ENCODE measurements at regions not wholly inside any gene's neighbourhood (a gene's known extent, or its start where the extent isn't known, plus 50 kb on each side); places are given as distances from the start of the nearest gene placed in this dataset.
"Not testable (repeated sequence)": the region's sequence is repeated elsewhere in the genome, so short reads cannot be mapped to it uniquely, and the experiment has no call there.

- not testable (repeated sequence) for H3K36me3 Mint-ChIP-seq; H3K4me3 Mint-ChIP-seq; H3K4me1 Mint-ChIP-seq; ATAC-seq; DNase-seq (ENCODE audit: low spot score in 2 of 2); H3K9me3 Mint-ChIP-seq; H3K27ac Mint-ChIP-seq
These were observed 389.8 kb downstream of the DSEL start for GRCh38 chr18:67126751-67127150.

DNA sequence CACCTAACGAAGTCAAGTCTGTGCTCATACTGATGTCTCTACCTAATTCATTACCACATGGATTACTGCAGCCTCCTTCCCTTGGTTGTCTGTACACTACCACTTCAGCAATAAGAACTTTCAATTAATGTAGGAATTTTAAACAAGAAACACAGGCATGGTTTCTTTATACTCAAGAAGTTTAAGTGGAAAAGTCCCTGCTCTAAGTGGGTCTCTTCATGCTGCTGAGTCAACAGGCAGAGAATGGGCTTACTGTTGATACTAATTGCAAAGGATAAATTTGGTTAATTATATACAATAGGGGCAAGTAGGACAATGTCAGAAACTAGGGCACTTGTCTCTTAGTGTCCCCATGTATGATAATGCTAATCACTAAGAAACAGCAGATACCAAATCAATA is 392.6 kb downstream of the DSEL start:
- no peaks in the 10 kb centered on the region for H3K4me1 Mint-ChIP-seq
- H3K4me3 Mint-ChIP-seq: no peak overlapping the region
- no peaks in the 10 kb centered on the region for H3K9me3 Mint-ChIP-seq
- no peak for ATAC-seq
- no peaks in the 10 kb centered on the region for H3K36me3 Mint-ChIP-seq
- no peak for DNase-seq (ENCODE audit: low spot score in 2 of 2)
- H3K27ac Mint-ChIP-seq: no peak overlapping the region

GRCh38 chr18:67117804-67118203 is 398.7 kb downstream of the DSEL start:
- no peak for DNase-seq (ENCODE audit: low spot score in 2 of 2)
- no peaks in the 10 kb centered on the region for H3K9me3 Mint-ChIP-seq
- ATAC-seq: no peak
- no peak overlapping the region for H3K4me3 Mint-ChIP-seq
- H3K27ac Mint-ChIP-seq: no peak overlapping the region
- H3K36me3 Mint-ChIP-seq: no peaks in the 10 kb centered on the region
- H3K4me1 Mint-ChIP-seq: no peaks in the 10 kb centered on the region

- Mint-ChIP-seq H3K4me1 (no peaks in the 10 kb centered on the region), H3K9me3 (no peaks in the 10 kb centered on the region), H3K27ac (no peak overlapping the region), H3K4me3 (no peak overlapping the region), H3K36me3 (no peaks in the 10 kb centered on the region)
- ATAC-seq (no peak), DNase-seq (ENCODE audit: low spot score in 2 of 2) (no peak)
These were observed 407.0 kb downstream of the DSEL start for GRCh38 chr18:67109535-67109934.

DNA sequence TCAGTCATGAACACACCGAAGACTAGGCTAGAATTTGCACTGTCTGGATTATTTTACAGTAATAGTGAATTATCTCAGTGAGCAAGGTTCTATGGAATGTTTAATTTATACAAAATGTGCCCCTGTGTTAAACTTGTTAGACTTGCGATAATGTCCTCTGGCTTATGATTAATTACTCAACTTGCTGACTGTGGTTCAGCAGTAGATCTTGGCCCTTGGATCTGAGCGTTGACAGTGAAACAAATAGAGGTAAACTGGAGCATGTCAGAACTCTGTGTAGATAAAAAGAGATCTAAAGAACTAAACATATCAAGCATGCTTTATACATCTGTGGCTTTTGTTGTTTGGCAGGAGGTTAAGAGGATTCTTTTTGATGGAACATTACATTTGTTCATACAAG is 407.6 kb downstream of the DSEL start:
- Mint-ChIP-seq H3K4me1 (no peaks in the 10 kb centered on the region), H3K9me3 (no peaks in the 10 kb centered on the region), H3K4me3 (no peak overlapping the region), H3K27ac (no peak overlapping the region), H3K36me3 (no peaks in the 10 kb centered on the region)
- ATAC-seq: no peak
- no peak for DNase-seq (ENCODE audit: low spot score in 2 of 2)

DNA sequence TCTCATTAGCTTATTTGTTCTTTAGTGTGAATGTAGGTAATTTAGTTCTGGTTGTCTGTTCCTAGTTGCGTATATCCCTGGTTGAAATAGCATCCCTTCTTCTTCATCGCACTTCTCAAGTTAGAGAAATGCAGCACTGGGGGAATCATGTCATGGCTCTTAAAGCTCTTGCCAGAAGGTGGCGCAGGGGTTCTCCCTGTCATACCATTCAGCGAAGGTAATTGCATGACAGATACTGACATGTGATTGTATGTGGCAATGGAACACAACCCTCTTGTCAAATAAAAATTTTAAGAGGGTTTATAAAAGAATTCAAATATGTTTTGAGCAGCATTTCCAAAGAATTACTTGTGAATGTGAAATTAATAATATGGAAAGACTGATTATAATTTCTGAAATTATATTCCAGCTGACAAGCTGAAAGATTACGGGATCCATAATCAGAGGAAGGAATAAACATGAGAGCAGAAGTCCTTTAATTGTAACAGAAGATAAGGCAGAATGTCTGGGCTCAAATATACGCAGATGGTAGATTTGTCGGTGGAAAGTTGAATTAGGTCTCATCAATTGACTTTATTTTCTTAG is 411.7 kb downstream of the DSEL start:
- H3K4me1 Mint-ChIP-seq: no peaks in the 10 kb centered on the region
- H3K9me3 Mint-ChIP-seq: no peaks in the 10 kb centered on the region
- H3K27ac Mint-ChIP-seq: no peak overlapping the region
- no peak overlapping the region for H3K4me3 Mint-ChIP-seq
- peak; percentile 72 for ATAC-seq
- peak; percentile 7 to 53 for DNase-seq (ENCODE audit: low spot score in 2 of 2)
- no peaks in the 10 kb centered on the region for H3K36me3 Mint-ChIP-seq

DNA sequence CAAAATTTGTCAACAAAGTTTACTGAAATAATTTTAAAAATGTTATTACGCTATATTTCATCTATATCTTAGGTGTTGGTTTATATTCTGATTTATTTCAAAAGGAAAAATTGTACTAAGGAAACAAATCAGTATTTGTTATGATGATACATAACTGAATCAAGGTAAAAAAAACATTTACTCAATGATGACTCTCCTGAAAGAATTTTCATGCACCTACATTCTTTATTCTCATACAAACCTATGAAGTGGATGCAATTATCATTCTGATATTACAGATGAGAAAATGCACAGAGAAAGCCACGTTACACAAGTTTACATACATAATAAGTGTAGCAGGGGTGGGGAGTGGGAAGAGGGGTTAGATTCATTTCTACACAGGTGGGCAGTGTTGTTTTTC is 422.4 kb downstream of the DSEL start:
- DNase-seq (ENCODE audit: low spot score in 2 of 2) (no peak), ATAC-seq (no peak)
- Mint-ChIP-seq H3K27ac (no peak overlapping the region), H3K9me3 (peaks cover 4% of the 10 kb centered on the region), H3K4me3 (no peak overlapping the region), H3K4me1 (no peaks in the 10 kb centered on the region), H3K36me3 (no peaks in the 10 kb centered on the region)

- Mint-ChIP-seq H3K9me3 (peaks cover 4% of the 10 kb centered on the region), H3K36me3 (no peaks in the 10 kb centered on the region), H3K27ac (no peak overlapping the region), H3K4me1 (no peaks in the 10 kb centered on the region), H3K4me3 (no peak overlapping the region)
- no peak for ATAC-seq
- DNase-seq (ENCODE audit: low spot score in 2 of 2): no peak
These were observed 424.4 kb downstream of the DSEL start for GRCh38 chr18:67092141-67092540.

GRCh38 chr18:67081482-67082211 is 434.9 kb downstream of the DSEL start:
- H3K9me3 Mint-ChIP-seq: no peaks in the 10 kb centered on the region
- H3K27ac Mint-ChIP-seq: no peak overlapping the region
- no peak for DNase-seq (ENCODE audit: low spot score in 2 of 2)
- H3K4me1 Mint-ChIP-seq: no peaks in the 10 kb centered on the region
- H3K4me3 Mint-ChIP-seq: no peak overlapping the region
- H3K36me3 Mint-ChIP-seq: no peaks in the 10 kb centered on the region
- no peak for ATAC-seq

DNA sequence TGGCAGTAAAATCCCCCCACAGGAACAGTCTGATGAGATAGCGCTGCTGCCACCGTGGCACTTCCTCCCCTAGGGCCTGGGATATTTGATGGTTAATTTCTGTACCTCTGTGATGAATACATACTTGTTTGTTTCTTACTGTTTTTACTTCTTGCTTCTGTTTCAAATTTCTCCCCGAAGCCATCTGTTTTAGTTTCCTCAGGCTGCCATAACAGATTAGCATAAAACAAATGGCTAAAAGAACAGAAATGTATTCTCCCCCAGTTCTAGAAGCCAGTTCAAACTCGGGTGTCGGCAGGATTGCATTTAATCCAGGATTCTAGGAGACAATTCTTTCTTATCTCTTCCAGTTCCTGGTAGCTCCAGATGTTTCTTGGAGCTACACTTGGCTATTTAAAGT is 435.9 kb downstream of the DSEL start:
- no peak for DNase-seq (ENCODE audit: low spot score in 2 of 2)
- no peak for ATAC-seq
- Mint-ChIP-seq H3K4me3 (no peak overlapping the region), H3K4me1 (no peaks in the 10 kb centered on the region), H3K9me3 (no peaks in the 10 kb centered on the region), H3K36me3 (no peaks in the 10 kb centered on the region), H3K27ac (no peak overlapping the region)

- H3K4me1 Mint-ChIP-seq: no peaks in the 10 kb centered on the region
- H3K27ac Mint-ChIP-seq: no peak overlapping the region
- no peak overlapping the region for H3K4me3 Mint-ChIP-seq
- DNase-seq (ENCODE audit: low spot score in 2 of 2) (no peak), ATAC-seq (no peak)
- H3K9me3 Mint-ChIP-seq: no peaks in the 10 kb centered on the region
- H3K36me3 Mint-ChIP-seq: no peaks in the 10 kb centered on the region
These were observed 442.2 kb downstream of the DSEL start for GRCh38 chr18:67074309-67074708.

DNA sequence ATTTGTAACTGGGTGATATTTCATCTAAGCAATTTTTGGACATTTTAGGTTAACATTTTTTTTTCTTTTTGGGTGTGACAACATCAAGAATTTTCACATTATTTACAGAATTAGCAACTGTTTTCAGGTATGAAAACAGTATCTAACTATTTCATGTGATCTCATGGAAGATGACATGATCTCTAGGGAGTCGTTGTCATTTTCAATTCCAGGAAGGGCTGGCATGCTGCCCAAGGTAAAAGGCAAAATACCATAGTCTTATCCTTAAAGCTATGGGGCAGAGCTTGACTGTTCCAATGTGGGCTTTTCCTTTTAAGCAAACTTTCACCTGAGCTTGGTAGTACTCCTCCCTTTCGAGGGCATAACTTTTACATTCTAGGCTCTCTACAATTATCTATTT is 443.7 kb downstream of the DSEL start:
- no peak for ATAC-seq
- H3K4me3 Mint-ChIP-seq: no peak overlapping the region
- H3K4me1 Mint-ChIP-seq: no peaks in the 10 kb centered on the region
- H3K27ac Mint-ChIP-seq: no peak overlapping the region
- H3K36me3 Mint-ChIP-seq: no peaks in the 10 kb centered on the region
- no peaks in the 10 kb centered on the region for H3K9me3 Mint-ChIP-seq
- DNase-seq (ENCODE audit: low spot score in 2 of 2): no peak

- no peaks in the 10 kb centered on the region for H3K36me3 Mint-ChIP-seq
- no peak for ATAC-seq
- no peaks in the 10 kb centered on the region for H3K4me1 Mint-ChIP-seq
- no peaks in the 10 kb centered on the region for H3K9me3 Mint-ChIP-seq
- no peak overlapping the region for H3K27ac Mint-ChIP-seq
- DNase-seq (ENCODE audit: low spot score in 2 of 2): no peak
- no peak overlapping the region for H3K4me3 Mint-ChIP-seq
These were observed 447.9 kb downstream of the DSEL start for GRCh38 chr18:67068608-67069007.

GRCh38 chr18:67047334-67047733 is 443.4 kb upstream of the CDH19 start:
- H3K9me3 Mint-ChIP-seq: peaks cover 6% of the 10 kb centered on the region

GRCh38 chr18:67043276-67043675 is 439.4 kb upstream of the CDH19 start:
- Mint-ChIP-seq H3K4me1 (no peaks in the 10 kb centered on the region), H3K27ac (no peak overlapping the region), H3K36me3 (no peaks in the 10 kb centered on the region), H3K4me3 (no peak overlapping the region), H3K9me3 (peaks cover 5% of the 10 kb centered on the region)
- DNase-seq (ENCODE audit: low spot score in 2 of 2): no peak
- no peak for ATAC-seq

More at GRCh38 chr18:67047334-67047733, 443.4 kb upstream of the CDH19 start:
- H3K36me3 Mint-ChIP-seq: no peaks in the 10 kb centered on the region
- H3K4me3 Mint-ChIP-seq: no peak overlapping the region
- ATAC-seq: no peak
- no peak overlapping the region for H3K27ac Mint-ChIP-seq
- no peak for DNase-seq (ENCODE audit: low spot score in 2 of 2)
- H3K4me1 Mint-ChIP-seq: no peaks in the 10 kb centered on the region

DNA sequence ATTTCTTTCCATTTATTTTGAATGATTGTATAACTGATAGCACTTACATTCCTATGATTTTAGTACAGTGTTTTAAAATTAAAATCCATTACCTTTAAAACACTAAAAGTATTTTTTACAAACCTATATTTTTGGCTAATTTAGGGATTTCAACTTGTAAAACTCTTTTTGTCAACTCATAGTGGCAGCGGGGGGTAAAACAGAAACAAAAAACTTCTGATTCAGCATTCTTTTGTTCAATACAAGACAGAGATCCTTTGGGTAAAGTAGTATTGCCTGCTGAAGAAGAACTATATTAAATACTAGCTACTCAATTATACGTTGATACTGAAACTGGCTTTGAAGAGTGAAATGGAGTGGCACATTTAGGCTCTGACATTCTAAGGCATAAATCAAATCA is 437.4 kb upstream of the CDH19 start:
- no peaks in the 10 kb centered on the region for H3K36me3 Mint-ChIP-seq
- no peak overlapping the region for H3K27ac Mint-ChIP-seq
- H3K4me1 Mint-ChIP-seq: no peaks in the 10 kb centered on the region
- H3K4me3 Mint-ChIP-seq: no peak overlapping the region
- ATAC-seq (no peak), DNase-seq (ENCODE audit: low spot score in 2 of 2) (no peak)
- H3K9me3 Mint-ChIP-seq: peaks cover 5% of the 10 kb centered on the region
